GM18505 (cell line): ENCODE measurements at regions not wholly inside any gene's neighbourhood (a gene's known extent, or its start where the extent isn't known, plus 50 kb on each side); places are given as distances from the start of the nearest gene placed in this dataset.

ENCODE experiments used
- ATAC-seq: cut with Tn5 transposase; IDR thresholded peaks from one replicate; pipeline ENCODE4 v1.9.1; 2021; ENCODE audit not compliant: unreplicated experiment
- POLR2A ChIP-seq: IDR thresholded peaks from 4 replicates; pipeline ENCODE4 v1.6.1; 2011; ENCODE audit warnings: borderline replicate concordance; ENCODE audit not compliant: insufficient read depth, insufficient read length; ENCODE audit errors: extremely low read depth

DNA sequence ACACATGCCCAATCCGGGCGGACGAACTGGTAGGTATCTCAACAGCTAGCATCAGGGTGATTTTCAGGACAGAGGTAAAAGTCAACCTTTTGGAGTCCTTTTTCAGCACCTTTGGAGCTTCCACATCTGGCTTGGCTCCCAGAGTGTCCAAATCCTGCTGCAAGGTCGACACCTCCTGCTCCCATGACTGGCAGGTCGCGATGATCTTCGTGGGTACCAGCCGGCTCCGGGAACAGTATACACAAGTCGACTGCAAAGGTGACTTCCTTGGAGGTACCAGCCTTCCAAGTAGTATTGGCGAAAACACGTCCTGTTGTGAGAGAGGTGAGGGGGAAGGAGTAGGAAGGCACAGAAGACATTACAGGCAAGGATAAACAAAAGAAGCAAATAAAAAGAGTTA lies 672.7 kb downstream of the TMEM121 start:
- no peak for TF ChIP-seq POLR2A
- no peak for ATAC-seq

DNA sequence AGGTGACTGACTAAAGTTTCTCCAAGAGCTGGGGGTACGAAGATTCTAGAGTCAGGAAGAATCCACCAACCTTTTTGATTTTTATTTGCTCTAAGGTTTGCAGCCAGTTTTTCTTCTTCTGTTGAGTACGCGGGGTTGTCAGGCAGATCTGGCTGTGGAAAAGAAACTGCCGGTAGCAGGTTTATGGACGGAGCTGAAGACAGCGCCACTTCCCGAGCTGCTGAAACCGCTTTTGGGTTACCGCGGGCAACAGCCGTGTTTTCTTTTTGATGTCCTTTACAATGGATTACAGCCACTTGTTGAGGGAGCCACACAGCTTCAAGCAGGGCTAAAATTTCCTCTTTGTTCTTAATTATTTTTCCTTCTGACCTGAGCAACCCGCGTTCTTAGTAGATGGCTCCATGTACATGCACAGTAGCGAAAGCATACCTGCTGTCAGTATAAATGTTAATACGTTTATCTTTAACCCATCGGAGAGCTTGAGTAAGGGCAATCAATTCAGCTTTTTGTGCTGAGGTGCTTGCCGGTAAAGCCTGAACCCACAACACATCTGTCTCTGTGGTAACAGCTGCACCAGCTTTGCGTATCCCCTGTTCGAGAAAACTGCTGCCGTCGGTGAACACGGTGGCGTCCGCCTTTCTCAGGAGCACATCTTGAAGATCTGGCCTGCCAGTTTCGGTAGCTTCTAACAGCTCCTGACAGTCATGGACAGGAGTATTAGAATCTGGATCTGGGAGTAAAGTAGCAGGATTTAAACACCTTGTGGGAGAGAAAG lies 674.3 kb downstream of the TMEM121 start:
- no peak for TF ChIP-seq POLR2A
- ATAC-seq: no peak

DNA sequence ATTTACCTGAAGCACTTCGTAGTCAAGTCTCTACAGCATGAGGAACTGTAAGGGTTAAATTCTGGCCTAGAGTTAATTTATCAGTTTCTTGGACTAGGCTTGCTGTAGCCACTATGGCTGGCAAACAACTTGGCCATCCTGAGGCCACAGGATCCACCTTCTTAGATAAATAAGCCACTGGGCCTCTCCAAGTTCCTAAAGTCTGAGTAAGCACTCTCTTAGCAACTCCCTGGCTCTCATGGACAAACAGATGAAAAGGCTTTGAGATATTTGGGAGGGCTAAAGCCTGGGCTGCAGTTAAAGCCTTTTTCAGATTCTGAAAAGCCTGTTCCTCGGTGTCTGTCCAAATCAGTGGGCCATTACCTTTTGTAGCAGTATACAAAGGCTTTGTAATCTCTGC lies 675.0 kb downstream of the TMEM121 start:
- ATAC-seq: no peak
- TF ChIP-seq POLR2A: no peak

DNA sequence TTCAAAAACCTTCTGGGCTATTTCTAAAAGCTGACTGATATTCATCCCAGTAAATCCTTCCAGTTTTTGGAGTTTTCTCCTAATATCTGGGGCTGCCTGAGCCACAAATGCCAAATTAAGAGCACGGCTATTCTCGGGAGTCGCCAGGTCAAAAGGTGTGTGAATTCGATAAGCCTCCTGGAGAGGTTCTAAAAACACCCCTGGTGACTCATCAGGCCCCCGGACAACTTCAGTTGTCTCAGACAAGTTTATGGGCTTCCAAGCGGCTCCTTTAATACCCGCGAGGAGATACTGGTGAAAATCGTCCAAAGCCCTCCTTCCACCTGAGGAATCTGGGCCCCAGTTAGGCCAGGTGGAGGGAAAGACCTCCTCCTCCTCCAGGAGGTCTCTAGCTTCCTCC lies 677.1 kb downstream of the TMEM121 start:
- ATAC-seq: no peak
- TF ChIP-seq POLR2A: no peak

DNA sequence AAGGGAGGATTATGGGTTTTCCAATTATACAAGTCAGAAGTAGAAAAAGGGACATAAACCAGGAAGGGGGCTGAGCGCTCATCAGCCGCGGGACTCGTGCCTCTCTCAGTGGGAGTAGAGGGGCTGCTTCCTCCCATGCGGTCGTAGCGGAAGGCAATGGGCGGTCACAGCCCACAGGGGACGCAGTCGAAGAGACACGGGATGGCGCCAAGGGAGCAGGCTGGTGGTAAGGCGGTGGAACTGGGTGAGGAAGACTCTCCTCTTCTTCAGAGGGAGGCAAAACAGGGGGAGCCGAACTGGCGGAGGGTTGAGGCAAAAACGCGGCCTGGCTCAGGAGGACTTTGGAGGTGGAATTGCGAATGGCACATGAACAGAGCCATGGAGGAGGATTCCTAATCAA lies 677.7 kb downstream of the TMEM121 start:
- TF ChIP-seq POLR2A: no peak
- ATAC-seq: no peak

DNA sequence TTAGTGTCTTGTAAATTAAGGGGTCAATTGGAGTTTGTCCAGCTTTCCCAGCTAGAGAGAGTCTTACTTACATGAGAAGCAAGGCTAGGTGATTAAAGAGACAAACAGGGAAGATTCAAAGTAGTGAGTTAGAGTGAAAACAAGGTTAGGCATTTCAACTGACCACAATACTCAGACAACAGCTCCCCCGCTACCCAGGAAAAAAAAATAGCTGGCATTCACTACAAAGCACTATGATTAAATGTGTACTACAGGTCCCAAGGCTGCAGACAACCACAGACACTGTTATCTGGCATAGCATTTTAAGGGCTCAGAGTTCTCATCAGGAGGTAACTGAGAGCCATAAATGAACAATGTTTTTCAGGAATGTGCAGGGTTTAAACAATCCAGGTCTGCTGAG lies 680.9 kb downstream of the TMEM121 start:
- ATAC-seq: no peak

DNA sequence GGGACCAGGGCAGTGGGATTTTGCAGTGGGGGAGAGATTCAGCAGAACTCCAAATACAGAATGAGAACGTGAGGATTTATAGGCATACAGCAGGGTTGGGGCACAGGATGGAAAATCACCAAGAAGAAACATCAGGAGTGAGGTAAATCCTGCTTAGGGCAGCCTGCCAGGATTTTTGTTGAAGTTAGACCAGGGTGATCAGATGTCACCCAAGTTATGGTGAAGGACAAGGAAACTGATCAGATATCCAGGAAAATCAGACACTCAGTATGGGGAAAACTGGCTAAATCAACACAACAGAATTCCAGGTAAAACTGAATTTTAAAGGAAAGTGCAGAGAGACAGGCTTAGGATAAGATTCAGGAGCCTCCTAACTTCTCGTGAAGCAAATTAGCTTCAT lies 682.4 kb downstream of the TMEM121 start:
- TF ChIP-seq POLR2A: no peak
- ATAC-seq: no peak

More for the DNA sequence above, 680.9 kb downstream of the TMEM121 start:
- no peak for TF ChIP-seq POLR2A

DNA sequence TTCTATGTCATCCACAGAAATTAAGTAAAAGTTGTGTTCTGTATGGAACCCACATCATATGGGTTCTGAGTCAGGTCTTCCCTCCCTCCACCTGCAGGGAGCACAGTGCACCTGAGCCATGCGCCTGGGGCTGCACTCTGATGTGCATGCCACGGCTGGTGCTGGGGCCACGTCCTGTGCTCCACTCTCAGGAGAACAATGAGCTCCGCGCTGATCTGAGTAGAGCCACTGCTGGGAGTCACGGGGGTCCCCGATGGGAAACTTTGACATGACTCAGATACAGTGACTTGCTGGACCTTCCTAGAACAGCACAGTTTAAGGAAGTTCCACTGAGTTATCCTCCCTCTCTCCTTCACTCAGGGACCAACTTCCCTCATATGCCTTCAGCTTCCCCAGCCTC lies 683.4 kb downstream of the TMEM121 start:
- no peak for TF ChIP-seq POLR2A
- ATAC-seq: no peak

DNA sequence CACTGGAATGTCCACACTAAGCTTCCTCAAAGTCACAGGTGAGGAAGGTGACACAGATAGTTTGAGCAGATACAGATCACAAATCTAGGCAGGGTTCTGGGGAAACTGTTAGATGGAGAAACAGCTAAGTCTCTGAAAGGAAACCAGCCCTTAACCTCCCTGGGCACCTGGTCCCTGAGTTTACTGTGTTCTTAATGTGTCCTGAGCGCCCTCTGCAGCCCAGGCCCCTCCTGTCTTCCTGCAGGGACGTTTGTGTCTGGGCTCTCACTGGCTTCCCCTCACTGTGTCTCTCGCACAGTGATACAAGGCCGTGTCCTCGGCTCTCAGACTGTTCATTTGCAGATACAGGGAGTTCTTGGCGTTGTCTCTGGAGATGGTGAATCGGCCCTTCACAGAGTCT lies 684.3 kb downstream of the TMEM121 start:
- no peak for TF ChIP-seq POLR2A
- ATAC-seq: no peak

DNA sequence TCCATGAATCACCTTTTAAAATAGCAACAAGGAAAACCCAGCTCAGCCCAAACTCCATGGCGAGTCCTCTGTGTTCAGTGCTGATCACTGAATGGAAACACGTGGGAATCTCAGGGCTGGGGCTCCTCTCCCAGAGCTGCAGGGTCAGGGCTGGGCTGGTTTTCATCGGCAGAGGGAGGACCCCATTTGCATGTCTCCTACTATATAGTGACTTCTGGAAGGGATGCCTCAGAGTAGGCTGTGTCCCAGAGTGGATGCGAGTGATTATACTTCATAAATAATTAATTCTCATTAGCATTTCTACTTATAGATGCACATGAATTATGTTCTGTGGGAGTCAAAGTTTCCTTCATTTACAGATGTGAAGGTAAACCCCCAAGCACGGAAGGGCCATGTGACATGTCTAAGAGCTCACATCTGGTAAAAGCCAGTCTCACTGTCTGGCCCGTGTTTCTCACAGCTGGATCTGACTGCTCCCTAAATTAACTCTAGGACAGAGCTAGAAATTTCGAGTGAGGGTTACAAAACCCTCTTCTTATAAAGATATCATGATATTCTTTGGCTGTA lies 685.0 kb downstream of the TMEM121 start:
- no peak for ATAC-seq

DNA sequence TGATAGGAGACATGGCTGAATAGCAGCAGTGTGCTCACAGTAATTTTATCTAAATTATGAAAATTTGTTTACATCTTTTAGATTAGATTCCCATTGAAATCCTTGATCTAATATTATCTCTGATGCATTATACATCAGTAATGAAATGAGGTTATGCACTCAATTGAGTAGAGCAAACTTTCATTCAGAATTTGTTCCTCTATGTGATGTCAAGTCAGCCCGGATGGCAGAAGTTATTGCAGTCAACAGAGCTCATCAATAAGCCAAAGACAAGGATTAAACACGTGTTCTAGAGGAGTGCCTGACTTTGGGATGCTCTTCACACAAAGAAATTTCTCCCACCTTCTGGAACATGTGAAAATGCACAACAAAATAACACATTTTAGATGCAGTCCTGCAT lies 688.8 kb downstream of the TMEM121 start:
- ATAC-seq: no peak
- TF ChIP-seq POLR2A: no peak

More for the DNA sequence above, 685.0 kb downstream of the TMEM121 start:
- TF ChIP-seq POLR2A: no peak

DNA sequence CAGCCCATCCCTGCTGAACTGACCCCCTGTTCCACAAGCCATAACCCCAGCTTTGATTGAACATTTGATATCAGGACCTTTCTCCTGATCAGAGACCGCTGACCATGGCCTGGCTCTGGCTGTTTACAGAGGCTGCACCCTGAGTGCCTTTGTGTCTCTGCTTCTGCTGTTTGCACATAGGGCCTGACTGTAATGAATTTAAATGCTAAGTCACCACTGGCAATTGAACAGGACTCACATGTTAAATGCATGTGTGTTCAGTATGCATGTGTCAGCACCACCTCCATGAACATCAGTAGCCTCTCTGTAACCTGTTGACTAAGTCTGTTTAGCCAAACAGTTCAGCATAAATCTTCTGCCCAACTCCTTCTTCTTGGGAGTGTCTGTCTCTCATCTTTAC lies 690.3 kb downstream of the TMEM121 start:
- no peak for ATAC-seq
- no peak for TF ChIP-seq POLR2A

DNA sequence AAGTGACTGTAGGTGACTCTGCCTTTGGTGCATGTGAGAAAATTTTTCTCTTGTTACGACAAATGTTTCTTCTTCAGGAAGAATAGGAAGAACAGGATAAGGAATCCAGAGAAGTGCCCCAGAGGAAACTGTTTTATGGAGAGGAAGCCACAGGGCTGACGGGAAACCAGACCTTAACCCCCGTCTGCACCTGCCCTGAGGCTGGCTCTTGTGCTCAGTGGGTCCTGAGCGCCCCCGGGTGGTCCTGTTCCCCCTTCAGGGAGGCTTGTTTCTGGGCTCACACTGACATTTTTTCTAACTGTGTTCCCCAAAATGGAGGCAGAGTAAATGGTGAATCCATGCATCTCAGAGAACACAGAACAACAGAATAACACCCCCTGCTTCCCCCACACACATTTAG lies 691.8 kb downstream of the TMEM121 start:
- no peak for TF ChIP-seq POLR2A
- no peak for ATAC-seq

DNA sequence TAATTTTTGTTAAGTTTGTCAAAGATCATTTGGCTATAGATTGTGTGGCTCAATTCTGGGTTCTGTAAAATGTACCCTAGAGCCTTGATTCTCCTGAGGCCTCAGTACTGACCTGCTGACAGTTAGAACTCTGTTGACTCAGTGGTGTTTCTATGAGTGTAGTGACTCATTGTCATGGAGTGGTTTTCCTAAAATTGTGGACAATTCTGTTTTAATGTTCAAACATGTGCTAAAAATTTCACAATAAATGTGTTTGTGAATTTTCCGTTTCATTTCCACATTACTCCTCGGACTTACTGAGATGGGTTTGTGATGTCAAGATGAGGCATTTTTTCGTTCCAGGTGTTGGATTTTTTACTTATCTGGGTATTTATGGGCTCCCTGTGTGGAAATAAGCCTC lies 695.9 kb downstream of the TMEM121 start:
- TF ChIP-seq POLR2A: no peak
- no peak for ATAC-seq
